Dermis microvascular lymphatic vessel endothelial cell (primary cell): ENCODE measurements at regions not wholly inside any gene's neighbourhood (a gene's known extent, or its start where the extent isn't known, plus 50 kb on each side); places are given as distances from the start of the nearest gene placed in this dataset.

ENCODE experiments used
- DNase-seq, 2 donors: peaks; one replicate each; pipeline versions ENCODE4 v3.0.0 to v3.0.0-alpha.2; 2010; ENCODE audit warnings: low read depth in 2 of 2

GRCh38 chr13:31441800-31442510 is 242.2 kb downstream of the B3GLCT start:
- DNase-seq: no peak

DNA sequence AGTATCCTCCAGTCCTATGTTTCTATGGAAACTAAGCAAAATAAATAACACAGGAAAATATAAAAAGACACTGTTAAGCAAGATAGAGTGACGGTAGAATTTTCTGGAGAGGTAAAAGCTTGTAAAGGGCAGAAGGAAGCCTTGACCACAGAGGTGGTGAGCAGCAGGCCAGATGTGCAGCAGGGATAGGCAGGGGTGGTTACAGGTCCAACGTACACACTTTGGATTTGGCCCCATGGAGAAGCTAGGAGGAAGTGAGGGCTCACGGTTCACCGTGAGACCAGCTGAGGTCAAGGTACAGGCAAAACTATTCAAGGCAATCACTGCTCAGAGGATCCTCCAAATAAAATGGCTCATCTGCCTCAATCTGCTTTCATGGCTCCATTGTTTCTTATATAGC is 242.8 kb downstream of the B3GLCT start:
- no peak for DNase-seq

GRCh38 chr13:31444266-31444856 is 244.6 kb downstream of the B3GLCT start:
- no peak for DNase-seq

GRCh38 chr13:31452525-31452924 is 252.8 kb downstream of the B3GLCT start:
- DNase-seq: no peak

- no peak for DNase-seq
Measured at GRCh38 chr13:31455581-31455980, 255.8 kb downstream of the B3GLCT start.

- no peak for DNase-seq
Measured at GRCh38 chr13:31456056-31456455, 256.3 kb downstream of the B3GLCT start.

GRCh38 chr13:31460061-31460460 is 260.3 kb downstream of the B3GLCT start:
- no peak for DNase-seq

- DNase-seq: no peak
Measured at GRCh38 chr13:31461923-31462322, 262.1 kb downstream of the B3GLCT start.

DNA sequence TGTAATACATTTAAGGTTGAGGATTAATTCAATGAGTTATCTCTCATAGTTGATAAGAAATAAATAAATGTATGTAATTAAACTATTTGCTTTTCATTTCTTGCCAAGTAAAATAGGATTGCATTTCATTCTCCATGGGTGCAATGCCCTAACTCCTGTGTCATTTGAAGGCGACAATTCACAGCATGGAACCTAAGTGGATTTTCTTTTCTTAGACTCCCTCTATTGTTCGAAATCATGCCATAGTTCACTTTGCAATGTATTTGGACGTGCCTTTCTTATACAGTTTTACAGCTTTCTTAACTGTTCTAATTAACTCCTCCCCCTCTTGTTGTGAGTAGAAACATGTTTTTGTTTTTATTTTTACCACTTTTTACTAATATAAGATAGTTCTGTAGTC is 263.0 kb downstream of the B3GLCT start:
- no peak for DNase-seq

- DNase-seq: no peak
Measured at GRCh38 chr13:31468114-31468902, 268.5 kb downstream of the B3GLCT start.

GRCh38 chr13:31469377-31469776 is 269.6 kb downstream of the B3GLCT start:
- DNase-seq: no peak

DNA sequence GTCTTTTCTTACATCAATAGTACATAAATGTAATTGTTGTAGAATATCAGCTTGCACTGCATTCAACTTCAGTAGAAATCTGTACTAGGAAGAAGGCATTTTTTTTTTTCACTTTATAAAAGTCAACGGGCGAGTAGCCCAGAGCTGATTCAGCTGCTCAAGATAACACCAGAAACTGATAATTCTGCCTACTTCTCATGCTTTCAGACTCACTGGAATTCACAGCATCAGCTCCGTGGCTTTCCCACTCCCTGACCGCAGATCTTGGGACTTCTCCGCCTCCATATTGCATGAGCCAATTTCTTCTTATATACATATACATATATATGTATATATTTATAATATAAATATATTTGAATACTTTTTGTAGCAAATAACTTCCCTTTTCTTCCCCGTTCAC is 263.1 kb upstream of the RXFP2 start:
- no peak for DNase-seq

GRCh38 chr13:31476753-31477152 is 262.6 kb upstream of the RXFP2 start:
- DNase-seq: no peak

- no peak for DNase-seq
Measured at GRCh38 chr13:31477961-31478360, 261.4 kb upstream of the RXFP2 start.

DNA sequence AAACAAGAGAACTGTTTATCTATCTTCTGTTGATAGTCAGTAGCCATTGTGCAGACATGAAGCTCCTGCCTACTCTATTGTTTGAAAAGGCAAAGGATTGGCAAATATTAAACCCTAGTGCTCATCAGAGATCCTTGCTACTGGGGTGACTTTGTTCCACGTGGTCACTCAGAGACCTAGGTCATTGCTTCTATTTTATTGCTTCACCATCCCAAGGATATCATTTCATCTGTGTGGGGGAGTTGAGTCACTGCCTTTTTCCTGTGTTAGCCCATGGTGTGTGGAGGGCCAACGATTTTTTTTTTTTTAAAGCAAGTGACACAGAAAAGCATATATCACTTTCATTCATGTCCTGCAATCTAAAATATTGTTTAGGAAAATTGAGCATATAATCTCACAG is 254.1 kb upstream of the RXFP2 start:
- DNase-seq: no peak

GRCh38 chr13:31485651-31486051 is 253.7 kb upstream of the RXFP2 start:
- no peak for DNase-seq

DNA sequence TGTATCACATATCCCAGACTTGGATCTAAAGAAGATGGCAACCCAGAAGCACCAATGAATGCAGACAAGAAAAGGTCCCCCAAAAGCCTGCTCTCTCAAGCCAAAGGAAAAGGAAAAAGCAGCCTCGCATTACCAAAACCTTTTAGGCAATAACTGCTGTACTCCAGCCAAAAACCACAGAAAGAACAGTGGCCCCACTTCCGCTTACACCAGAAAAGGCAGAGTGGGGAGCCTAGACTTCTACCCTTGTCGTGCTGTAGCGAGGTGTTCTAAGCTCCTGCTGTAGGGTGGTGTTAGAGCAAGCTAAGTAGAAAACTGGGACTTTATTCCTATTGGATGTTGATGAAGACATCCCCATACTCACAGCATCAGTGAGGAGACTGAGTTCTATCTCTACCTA is 244.0 kb upstream of the RXFP2 start:
- no peak for DNase-seq

DNA sequence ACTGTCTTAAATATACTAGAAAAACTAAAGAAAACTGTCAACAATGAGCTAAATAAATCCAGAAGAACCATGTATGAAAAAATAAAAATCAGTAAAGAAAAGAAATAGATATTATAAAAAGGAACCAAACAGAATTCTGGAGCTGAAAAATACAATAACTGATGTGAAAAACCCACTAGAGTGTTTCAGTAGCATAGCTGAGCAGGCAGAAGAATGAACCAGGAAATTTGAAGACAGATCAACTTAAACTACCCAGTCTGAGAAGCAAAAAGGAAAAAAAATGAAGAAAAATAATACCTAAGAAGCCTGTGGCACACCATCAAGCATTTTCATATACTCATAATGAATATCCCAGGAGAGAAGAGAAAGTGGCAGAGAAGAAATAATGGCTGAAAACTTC is 240.1 kb upstream of the RXFP2 start:
- no peak for DNase-seq

- no peak for DNase-seq
Measured at GRCh38 chr13:31503626-31504025, 235.7 kb upstream of the RXFP2 start.

GRCh38 chr13:31504918-31505317 is 234.4 kb upstream of the RXFP2 start:
- DNase-seq: no peak

GRCh38 chr13:31512331-31512730 is 227.0 kb upstream of the RXFP2 start:
- no peak for DNase-seq

DNA sequence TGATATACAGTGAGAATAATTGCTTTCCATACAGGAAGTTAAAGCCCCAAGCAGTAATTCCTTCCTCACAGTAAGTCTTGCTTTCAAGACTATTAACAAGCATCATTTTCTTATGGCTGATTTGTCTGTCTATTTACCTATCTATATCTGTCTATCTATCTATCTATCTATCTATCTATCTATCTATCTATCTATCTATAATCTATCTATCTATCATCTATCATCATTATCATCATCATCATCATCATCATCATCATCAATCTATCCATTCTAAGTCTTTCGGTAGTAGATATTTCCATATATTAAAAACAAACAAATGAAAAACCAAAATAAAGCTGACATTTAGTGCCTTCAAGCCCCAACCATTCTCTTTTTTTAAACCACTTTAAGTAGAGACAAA is 224.4 kb upstream of the RXFP2 start:
- DNase-seq: no peak

DNA sequence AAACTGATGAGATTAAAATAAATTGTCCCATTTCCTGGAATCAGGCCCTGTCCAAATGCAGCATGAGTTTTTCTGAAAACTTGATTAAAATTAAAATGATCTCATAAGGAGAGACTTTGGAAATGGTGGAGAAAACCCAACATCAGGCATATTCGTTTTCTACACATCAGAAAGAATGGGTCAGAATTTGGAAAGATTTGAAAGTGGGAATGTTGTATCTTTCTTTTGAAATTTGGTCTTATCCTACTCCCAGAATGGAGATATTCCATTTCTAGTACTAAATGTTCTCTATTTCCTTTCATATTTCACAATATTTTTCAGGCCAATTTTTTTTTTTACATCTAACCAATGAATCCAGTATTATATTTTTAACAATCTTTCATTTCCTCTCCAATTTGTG is 223.9 kb upstream of the RXFP2 start:
- no peak for DNase-seq
